GM18502 (cell line): ENCODE measurements at regions not wholly inside any gene's neighbourhood (a gene's known extent, or its start where the extent isn't known, plus 50 kb on each side); places are given as distances from the start of the nearest gene placed in this dataset.
"Not testable (repeated sequence)": the region's sequence is repeated elsewhere in the genome, so short reads cannot be mapped to it uniquely, and the experiment has no call there.

Experiments
- ATAC-seq: cut with Tn5 transposase; IDR thresholded peaks from one replicate; pipeline ENCODE4 v1.9.1; 2021; ENCODE audit warnings: mild to moderate bottlenecking; ENCODE audit not compliant: unreplicated experiment, poor library complexity

GRCh38 chr9:75649060-75649459, 241.4 kb upstream of the PCSK5 start:
- no peak for ATAC-seq

GRCh38 chr9:75651709-75652108, 238.8 kb upstream of the PCSK5 start:
- no peak for ATAC-seq

- ATAC-seq = no peak
Measured at GRCh38 chr9:75653335-75653734, 237.1 kb upstream of the PCSK5 start.

- ATAC-seq = no peak
Measured at GRCh38 chr9:75653750-75654149, 236.7 kb upstream of the PCSK5 start.

- ATAC-seq = no peak
Measured at GRCh38 chr9:75657015-75657414, 233.5 kb upstream of the PCSK5 start.

- ATAC-seq = no peak
Measured at GRCh38 chr9:75658301-75658905, 232.1 kb upstream of the PCSK5 start.

GRCh38 chr9:75664597-75664996, 225.9 kb upstream of the PCSK5 start:
- ATAC-seq = no peak

- ATAC-seq = no peak
Measured at GRCh38 chr9:75666856-75667554, 223.5 kb upstream of the PCSK5 start.

- no peak for ATAC-seq
Measured at GRCh38 chr9:75669721-75670120, 220.8 kb upstream of the PCSK5 start.

GRCh38 chr9:75671354-75671753, 219.1 kb upstream of the PCSK5 start:
- no peak for ATAC-seq

- ATAC-seq = no peak
Measured at GRCh38 chr9:75672478-75672877, 218.0 kb upstream of the PCSK5 start.

- no peak for ATAC-seq
Measured at GRCh38 chr9:75683591-75683990, 206.9 kb upstream of the PCSK5 start.

- no peak for ATAC-seq
Measured at GRCh38 chr9:75685062-75685461, 205.4 kb upstream of the PCSK5 start.

GRCh38 chr9:75687359-75687953, 203.0 kb upstream of the PCSK5 start:
- no peak for ATAC-seq

- not testable (repeated sequence) for ATAC-seq
Measured at GRCh38 chr9:75690551-75690950, 199.9 kb upstream of the PCSK5 start.

GRCh38 chr9:75691408-75691807, 199.1 kb upstream of the PCSK5 start:
- ATAC-seq = no peak

GRCh38 chr9:75692309-75692708, 198.2 kb upstream of the PCSK5 start:
- ATAC-seq = no peak

- ATAC-seq = no peak
Measured at GRCh38 chr9:75695921-75696320, 194.6 kb upstream of the PCSK5 start.

GRCh38 chr9:75699017-75699416, 191.5 kb upstream of the PCSK5 start:
- ATAC-seq = no peak

GRCh38 chr9:75699625-75700251, 190.7 kb upstream of the PCSK5 start:
- no peak for ATAC-seq

GRCh38 chr9:75700252-75700640, 190.2 kb upstream of the PCSK5 start:
- ATAC-seq = no peak
